ENCODE measurements at regions not wholly inside any gene's neighbourhood (a gene's known extent, or its start where the extent isn't known, plus 50 kb on each side); places are given as distances from the start of the nearest gene placed in this dataset.
"Not testable (repeated sequence)": the region's sequence is repeated elsewhere in the genome, so short reads cannot be mapped to it uniquely, and the experiment has no call there.

GRCh38 chr10:8352171-8353075, 297.9 kb downstream of the GATA3 start:
- DNase-seq, result no peak

- DNase-seq, result no peak
Observed at GRCh38 chr10:8356283-8356682, 301.8 kb downstream of the GATA3 start.

GRCh38 chr10:8359467-8359866, 305.0 kb downstream of the GATA3 start:
- DNase-seq, result no peak

GRCh38 chr10:8360365-8360764, 305.9 kb downstream of the GATA3 start:
- DNase-seq, result no peak

- DNase-seq, result no peak
Observed at GRCh38 chr10:8360814-8361509, 306.5 kb downstream of the GATA3 start.

GRCh38 chr10:8361510-8361844, 307.0 kb downstream of the GATA3 start:
- DNase-seq, result no peak

GRCh38 chr10:8365935-8366911, 311.7 kb downstream of the GATA3 start:
- peak; percentile 45 for DNase-seq

- not testable (repeated sequence) for DNase-seq
Observed at GRCh38 chr10:8367672-8368411, 313.4 kb downstream of the GATA3 start.

- no peak for DNase-seq
Observed at GRCh38 chr10:8369666-8370065, 315.2 kb downstream of the GATA3 start.

- DNase-seq, result no peak
Observed at GRCh38 chr10:8374334-8374733, 319.8 kb downstream of the GATA3 start.

- DNase-seq, result no peak
Observed at GRCh38 chr10:8375137-8375536, 320.6 kb downstream of the GATA3 start.

GRCh38 chr10:8378198-8378983, 323.9 kb downstream of the GATA3 start:
- no peak for DNase-seq

GRCh38 chr10:8379906-8380832, 325.7 kb downstream of the GATA3 start:
- no peak for DNase-seq

GRCh38 chr10:8380833-8381496, 326.5 kb downstream of the GATA3 start:
- no peak for DNase-seq

GRCh38 chr10:8386781-8387180, 332.3 kb downstream of the GATA3 start:
- DNase-seq, result no peak

GRCh38 chr10:8389630-8390029, 335.1 kb downstream of the GATA3 start:
- DNase-seq, result no peak

- no peak for DNase-seq
Observed at GRCh38 chr10:8392216-8392615, 337.7 kb downstream of the GATA3 start.

- DNase-seq, result no peak
Observed at GRCh38 chr10:8393531-8393930, 339.0 kb downstream of the GATA3 start.

- no peak for DNase-seq
Observed at GRCh38 chr10:8396675-8397074, 342.2 kb downstream of the GATA3 start.

- no peak for DNase-seq
Observed at GRCh38 chr10:8398771-8399170, 344.3 kb downstream of the GATA3 start.

Data from CD4-positive, alpha-beta T cell treated with Interleukin-15 for 1 hour (primary cell).